ENCODE measurements at regions not wholly inside any gene's neighbourhood (a gene's known extent, or its start where the extent isn't known, plus 50 kb on each side); places are given as distances from the start of the nearest gene placed in this dataset.

DNA sequence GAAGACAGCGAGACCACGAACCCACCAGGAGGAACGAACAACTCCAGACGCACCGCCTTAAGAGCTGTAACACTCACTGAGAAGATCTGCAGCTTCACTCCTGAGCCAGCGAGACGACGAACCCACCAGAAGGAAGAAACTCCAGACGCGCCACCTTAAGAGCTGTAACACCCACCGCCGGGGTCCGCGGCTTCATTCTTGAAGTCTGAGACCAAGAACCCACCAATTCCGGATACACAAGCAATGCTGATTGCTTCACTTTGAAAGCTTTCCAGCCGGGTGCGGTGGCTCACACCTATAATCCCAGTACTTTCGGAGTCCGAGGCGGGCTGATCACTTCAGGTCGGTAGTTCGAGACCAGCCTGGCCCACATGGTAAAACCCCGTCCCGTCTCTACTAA, 177.2 kb upstream of the MYO3A start:
- no peak for TF ChIP-seq POLR2AphosphoS5 (IDR thresholded peaks at IDR 0.05; ENCODE audit: low read depth, low read length)
- TF ChIP-seq POLR2A (IDR thresholded peaks at IDR 0.05; ENCODE audit: low read depth, low read length) = no peak
- TF ChIP-seq TAF1 (IDR thresholded peaks at IDR 0.05; ENCODE audit: borderline replicate concordance, low read depth, low read length) = no peak
